Left ventricle myocardium inferior (tissue), 1 donor: ENCODE measurements at regions not wholly inside any gene's neighbourhood (a gene's known extent, or its start where the extent isn't known, plus 50 kb on each side); places are given as distances from the start of the nearest gene placed in this dataset.

ENCODE experiments used
- DNase-seq: peaks from one replicate; pipeline ENCODE4 v3.0.0-alpha.2; 2020
- H3K27ac ChIP-seq: fragments of 200-600 bp; replicated peaks from 2 replicates; pipeline ENCODE4 v1.8.0; 2021
- H3K27me3 ChIP-seq: fragments of 200-600 bp; 2 replicates; pipeline ENCODE4 v1.8.0; 2021; ENCODE audit warnings: low read depth
- H3K36me3 ChIP-seq: fragments of 200-600 bp; 2 replicates; pipeline ENCODE4 v1.8.0; 2021
- H3K4me1 ChIP-seq: fragments of 200-600 bp; 2 replicates; pipeline ENCODE4 v1.8.0; 2021
- H3K4me3 ChIP-seq: fragments of 200-600 bp; 2 replicates; pipeline ENCODE4 v1.8.0; 2021; ENCODE audit warnings: mild to moderate bottlenecking, moderate library complexity
- H3K9me3 ChIP-seq: fragments of 200-600 bp; replicated peaks from 2 replicates; pipeline ENCODE4 v1.8.0; 2021
- CTCF ChIP-seq: fragments of 200-600 bp; IDR thresholded peaks from 2 replicates; pipeline ENCODE4 v1.8.0; 2021; ENCODE audit warnings: antibody characterized with exemption, mild to moderate bottlenecking, borderline replicate concordance
- intact Hi-C: fragments of 100-400 bp; cut with micrococcal nuclease; formaldehyde crosslinking; loops from one replicate; pipeline ENCODE4 v1.11.0; 2022
- donor health status: DM: no; HTN: yes; CAD: no; lungs with severe emphysema.

GRCh38 chr2:51981783-51982182, 949.9 kb upstream of the NRXN1 start:
- no peaks in the 10 kb centered on the region for H3K36me3 ChIP-seq
- no peaks in the 10 kb centered on the region for H3K4me1 ChIP-seq
- intact Hi-C loops = no loop called here
- no peak for TF ChIP-seq CTCF
- H3K27ac ChIP-seq = no peak overlapping the region
- no peak overlapping the region for H3K4me3 ChIP-seq
- no peak for DNase-seq
- no peaks in the 10 kb centered on the region for H3K9me3 ChIP-seq
- H3K27me3 ChIP-seq = no peaks in the 10 kb centered on the region

- Histone ChIP-seq H3K36me3 (no peaks in the 10 kb centered on the region), H3K27me3 (no peaks in the 10 kb centered on the region), H3K4me3 (no peak overlapping the region), H3K9me3 (no peaks in the 10 kb centered on the region), H3K27ac (no peak overlapping the region), H3K4me1 (no peaks in the 10 kb centered on the region)
- DNase-seq = no peak
- no peak for TF ChIP-seq CTCF
- intact Hi-C loops = no loop called here
Measured at GRCh38 chr2:51976623-51977022, 944.7 kb upstream of the NRXN1 start.

- H3K4me3 ChIP-seq = no peak overlapping the region
- H3K36me3 ChIP-seq = no peaks in the 10 kb centered on the region
- no peaks in the 10 kb centered on the region for H3K27me3 ChIP-seq
- no peak overlapping the region for H3K27ac ChIP-seq
- intact Hi-C loops = no loop called here
- DNase-seq = no peak
- no peaks in the 10 kb centered on the region for H3K4me1 ChIP-seq
- no peaks in the 10 kb centered on the region for H3K9me3 ChIP-seq
- TF ChIP-seq CTCF = no peak
Measured at GRCh38 chr2:51971136-51971535, 939.2 kb upstream of the NRXN1 start.

- Histone ChIP-seq H3K27ac (no peak overlapping the region), H3K36me3 (no peaks in the 10 kb centered on the region), H3K4me1 (no peaks in the 10 kb centered on the region), H3K9me3 (no peaks in the 10 kb centered on the region), H3K27me3 (no peaks in the 10 kb centered on the region), H3K4me3 (no peak overlapping the region)
- TF ChIP-seq CTCF = no peak
- no peak for DNase-seq
- intact Hi-C loops = no loop called here
Measured at GRCh38 chr2:51969347-51969746, 937.4 kb upstream of the NRXN1 start.

GRCh38 chr2:51960841-51961335, 929.0 kb upstream of the NRXN1 start:
- H3K36me3 ChIP-seq = no peaks in the 10 kb centered on the region
- no peaks in the 10 kb centered on the region for H3K9me3 ChIP-seq
- H3K4me1 ChIP-seq = no peaks in the 10 kb centered on the region
- no peak overlapping the region for H3K4me3 ChIP-seq
- no peak for DNase-seq
- no peak for TF ChIP-seq CTCF
- intact Hi-C loops = no loop called here
- H3K27ac ChIP-seq = no peak overlapping the region
- no peaks in the 10 kb centered on the region for H3K27me3 ChIP-seq

- intact Hi-C loops = no loop called here
- Histone ChIP-seq H3K4me1 (no peaks in the 10 kb centered on the region), H3K27ac (no peak overlapping the region), H3K4me3 (no peak overlapping the region), H3K9me3 (no peaks in the 10 kb centered on the region), H3K27me3 (no peaks in the 10 kb centered on the region), H3K36me3 (no peaks in the 10 kb centered on the region)
- TF ChIP-seq CTCF = no peak
- DNase-seq = no peak
Measured at GRCh38 chr2:51960281-51960680, 928.3 kb upstream of the NRXN1 start.
